ENCODE measurements at regions not wholly inside any gene's neighbourhood (a gene's known extent, or its start where the extent isn't known, plus 50 kb on each side); places are given as distances from the start of the nearest gene placed in this dataset.

GRCh38 chr1:82704966-82705365 lies 904.2 kb downstream of the ADGRL2 start:
- intact Hi-C loops (cut with micrococcal nuclease; ENCODE audit: unreplicated experiment): no loop called here
- FAIRE-seq: no peak
- CTCF ChIA-PET: no interaction called here

GRCh38 chr1:82704393-82704792 lies 903.7 kb downstream of the ADGRL2 start:
- WGBS (ENCODE audit: insufficient coverage, insufficient replicate concordance, low lambda C conversion rate, missing lambda C conversion rate): 33% methylated on average over 3 of the region's 3 CpGs
- ChIA-PET POLR2A (no interaction called here), RAD21 (ENCODE audit: unreplicated experiment) (no interaction called here), SMC1A (ENCODE audit: uncharacterized antibody, unreplicated experiment) (no interaction called here), CTCF (no interaction called here)
- no peak for ATAC-seq
- Histone ChIP-seq H4K20me1 (ENCODE audit: control insufficient read depth, insufficient read depth) (no peaks in the 10 kb centered on the region), H3K9me3 (replicated peaks; ENCODE audit: control insufficient read depth, insufficient read depth, low read length) (no peaks in the 10 kb centered on the region), H3K4me1 (ENCODE audit: control insufficient read depth, insufficient read depth, low read length) (no peaks in the 10 kb centered on the region), H3K27ac (ENCODE audit: control insufficient read depth, insufficient read depth) (no peak overlapping the region), H3K4me3 (no peak overlapping the region), H3K4me2 (ENCODE audit: control insufficient read depth, insufficient read depth) (no peak overlapping the region), H3K9ac (ENCODE audit: control insufficient read depth, insufficient read depth, low read length) (no peak overlapping the region), H3K36me3 (ENCODE audit: control insufficient read depth in 2 of 2, insufficient read depth in 2 of 2, low read length in 1 of 2) (no peaks in the 10 kb centered on the region), H2AFZ (ENCODE audit: control insufficient read depth, low read depth, low read length) (no peak overlapping the region), H3K79me2 (ENCODE audit: control insufficient read depth, insufficient read depth, low read length) (no peaks in the 10 kb centered on the region), H3K27me3 (replicated peaks in 1 of 2; ENCODE audit: control insufficient read depth in 2 of 2, insufficient read depth in 2 of 2, low read length in 1 of 2) (no peaks in the 10 kb centered on the region)
- in situ Hi-C loops (cut with MboI): no loop called here
- no peak for DNase-seq (ENCODE audit: low read depth, low spot score)
- TF ChIP-seq MAX (IDR thresholded peaks at IDR 0.05; ENCODE audit: low read depth, low read length) (no peak), MLLT1 (IDR thresholded peaks at IDR 0.05) (no peak), HDAC2 (IDR thresholded peaks at IDR 0.05) (no peak), CREB1 (IDR thresholded peaks at IDR 0.05; ENCODE audit: low read depth) (no peak), E2F8 (IDR thresholded peaks at IDR 0.05; ENCODE audit: low read depth, partially characterized antibody) (no peak), POLR2AphosphoS2 (IDR thresholded peaks at IDR 0.05; ENCODE audit: low read depth, low read length) (no peak)
- no TSS peak for BruUV-seq (replicated peaks)
- intact Hi-C loops (cut with micrococcal nuclease; ENCODE audit: unreplicated experiment): no loop called here
- no peak for FAIRE-seq

More at GRCh38 chr1:82704966-82705365, 904.2 kb downstream of the ADGRL2 start:
- no peaks in the 10 kb centered on the region for H4K20me1 ChIP-seq (ENCODE audit: control insufficient read depth, insufficient read depth)
- H3K36me3 ChIP-seq (ENCODE audit: control insufficient read depth in 2 of 2, insufficient read depth in 2 of 2, low read length in 1 of 2): no peaks in the 10 kb centered on the region
- POLR2A ChIA-PET: no interaction called here
- in situ Hi-C loops (cut with MboI): no loop called here
- DNase-seq (ENCODE audit: low read depth, low spot score): no peak
- H3K9me3 ChIP-seq (replicated peaks; ENCODE audit: control insufficient read depth, insufficient read depth, low read length): no peaks in the 10 kb centered on the region
- RAD21 ChIA-PET (ENCODE audit: unreplicated experiment): no interaction called here
- no peak overlapping the region for H3K27ac ChIP-seq (ENCODE audit: control insufficient read depth, insufficient read depth)
- H3K79me2 ChIP-seq (ENCODE audit: control insufficient read depth, insufficient read depth, low read length): no peaks in the 10 kb centered on the region
- ATAC-seq: no peak
- no peak overlapping the region for H3K9ac ChIP-seq (ENCODE audit: control insufficient read depth, insufficient read depth, low read length)
- H3K4me3 ChIP-seq: no peak overlapping the region
- no TSS peak for BruUV-seq (replicated peaks)
- SMC1A ChIA-PET (ENCODE audit: uncharacterized antibody, unreplicated experiment): no interaction called here
- H2AFZ ChIP-seq (ENCODE audit: control insufficient read depth, low read depth, low read length): no peak overlapping the region
- no peaks in the 10 kb centered on the region for H3K27me3 ChIP-seq (replicated peaks in 1 of 2; ENCODE audit: control insufficient read depth in 2 of 2, insufficient read depth in 2 of 2, low read length in 1 of 2)
- no peak for TF ChIP-seq KLF5 (IDR thresholded peaks at IDR 0.05; ENCODE audit: partially characterized antibody)
- no peak for TF ChIP-seq EP300 (IDR thresholded peaks at IDR 0.05; ENCODE audit: borderline replicate concordance in 1 of 2, control insufficient read depth in 1 of 2, low read depth in 2 of 2, low read length in 2 of 2)
- no peak for TF ChIP-seq SIN3A (IDR thresholded peaks at IDR 0.05; ENCODE audit: low read depth, low read length)
- TF ChIP-seq SMAD1 (IDR thresholded peaks at IDR 0.05; ENCODE audit: low read depth, partially characterized antibody): no peak
- TF ChIP-seq ZSCAN29 (IDR thresholded peaks at IDR 0.05): no peak
- no peak for TF ChIP-seq USF2 (IDR thresholded peaks at IDR 0.05; ENCODE audit: borderline replicate concordance, low read depth, low read length)
- no peaks in the 10 kb centered on the region for H3K4me1 ChIP-seq (ENCODE audit: control insufficient read depth, insufficient read depth, low read length)
- H3K4me2 ChIP-seq (ENCODE audit: control insufficient read depth, insufficient read depth): no peak overlapping the region
